Suprapubic skin (tissue), 4 donors: ENCODE measurements at regions not wholly inside any gene's neighbourhood (a gene's known extent, or its start where the extent isn't known, plus 50 kb on each side); places are given as distances from the start of the nearest gene placed in this dataset.

Experiments used
- POLR2A ChIP-seq, 2 donors: fragments of 450-650 bp; IDR thresholded peaks; one replicate each; pipeline ENCODE4 v1.6.1; 2017; ENCODE audit warnings: antibody characterized with exemption in 2 of 2, mild to moderate bottlenecking in 2 of 2, moderate library complexity in 2 of 2
- POLR2AphosphoS5 ChIP-seq, 3 donors: sonication (generic); formaldehyde crosslinking; IDR thresholded peaks; one replicate each; pipeline ENCODE4 v1.6.1; 2017; ENCODE audit warnings: antibody characterized with exemption in 3 of 3
- TF ChIP-seq, protein P1 (sequence below), 2 donors: fragments of 200-600 bp in 1 of 2; fragments of 450-650 bp in 1 of 2; sonication (generic) in 1 of 2; IDR thresholded peaks; one replicate each; pipeline ENCODE4 v1.5.1; 2016 to 2019; ENCODE audit warnings: antibody characterized with exemption in 2 of 2, mild to moderate bottlenecking in 1 of 2, moderate library complexity in 1 of 2

DNA sequence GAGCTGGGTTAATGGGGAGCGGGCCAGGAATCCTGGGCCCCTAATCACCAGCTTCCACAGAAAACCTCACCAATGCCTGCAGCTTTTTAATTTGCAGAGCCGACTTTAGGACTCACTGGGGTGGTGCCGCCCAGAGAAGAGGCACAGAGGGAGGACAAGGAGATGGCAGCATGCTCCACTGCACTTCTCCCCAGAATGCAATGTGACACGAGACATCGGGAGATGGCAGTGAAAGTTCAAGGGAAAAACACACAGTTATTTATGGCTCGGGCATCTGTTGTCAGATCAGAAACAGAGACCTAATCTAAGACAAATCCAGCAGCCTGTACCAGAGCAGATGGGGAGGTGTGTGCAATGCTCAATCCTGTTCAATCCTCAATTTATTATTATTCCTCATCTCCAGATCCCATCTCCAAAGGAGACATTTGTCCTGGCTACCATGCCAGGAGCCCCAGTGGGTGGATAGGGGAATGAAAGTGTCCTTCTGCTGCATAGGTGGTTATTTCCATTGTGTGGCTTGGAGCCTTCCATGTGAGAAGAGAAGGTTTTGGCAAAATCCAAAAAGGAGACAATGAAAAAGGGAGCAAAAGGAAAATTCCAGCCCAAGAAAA lies 250.0 kb downstream of the NXPE2 start:
- TF ChIP-seq, protein P1, sequence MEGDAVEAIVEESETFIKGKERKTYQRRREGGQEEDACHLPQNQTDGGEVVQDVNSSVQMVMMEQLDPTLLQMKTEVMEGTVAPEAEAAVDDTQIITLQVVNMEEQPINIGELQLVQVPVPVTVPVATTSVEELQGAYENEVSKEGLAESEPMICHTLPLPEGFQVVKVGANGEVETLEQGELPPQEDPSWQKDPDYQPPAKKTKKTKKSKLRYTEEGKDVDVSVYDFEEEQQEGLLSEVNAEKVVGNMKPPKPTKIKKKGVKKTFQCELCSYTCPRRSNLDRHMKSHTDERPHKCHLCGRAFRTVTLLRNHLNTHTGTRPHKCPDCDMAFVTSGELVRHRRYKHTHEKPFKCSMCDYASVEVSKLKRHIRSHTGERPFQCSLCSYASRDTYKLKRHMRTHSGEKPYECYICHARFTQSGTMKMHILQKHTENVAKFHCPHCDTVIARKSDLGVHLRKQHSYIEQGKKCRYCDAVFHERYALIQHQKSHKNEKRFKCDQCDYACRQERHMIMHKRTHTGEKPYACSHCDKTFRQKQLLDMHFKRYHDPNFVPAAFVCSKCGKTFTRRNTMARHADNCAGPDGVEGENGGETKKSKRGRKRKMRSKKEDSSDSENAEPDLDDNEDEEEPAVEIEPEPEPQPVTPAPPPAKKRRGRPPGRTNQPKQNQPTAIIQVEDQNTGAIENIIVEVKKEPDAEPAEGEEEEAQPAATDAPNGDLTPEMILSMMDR (IDR thresholded peaks at IDR 0.05), result no peak
- TF ChIP-seq POLR2AphosphoS5 (IDR thresholded peaks at IDR 0.05) (no peak), POLR2A (IDR thresholded peaks at IDR 0.05) (no peak)
